ENCODE measurements at regions not wholly inside any gene's neighbourhood (a gene's known extent, or its start where the extent isn't known, plus 50 kb on each side); places are given as distances from the start of the nearest gene placed in this dataset.

- no peaks in the 10 kb centered on the region for H3K36me3 Mint-ChIP-seq
- H3K4me3 Mint-ChIP-seq, result no peak overlapping the region
- TF ChIP-seq CTCF (conservative IDR thresholded peaks at IDR 0.05), result no peak
- no peaks in the 10 kb centered on the region for H3K9me3 Mint-ChIP-seq
- peaks cover 40% of the 10 kb centered on the region for H3K27me3 Mint-ChIP-seq
- H3K27ac Mint-ChIP-seq, result no peak overlapping the region
- H3K4me1 Mint-ChIP-seq (ENCODE audit: unreplicated experiment), result no peaks in the 10 kb centered on the region
- no peak for DNase-seq (ENCODE audit: extremely low spot score, unreplicated experiment)
These were observed 242.6 kb upstream of the MVB12B start for GRCh38 chr9:126084008-126084407.

- Mint-ChIP-seq H3K9me3 (no peaks in the 10 kb centered on the region), H3K36me3 (no peaks in the 10 kb centered on the region), H3K4me3 (no peak overlapping the region), H3K4me1 (ENCODE audit: unreplicated experiment) (no peaks in the 10 kb centered on the region), H3K27ac (no peak overlapping the region), H3K27me3 (peaks cover 36% of the 10 kb centered on the region)
- DNase-seq (ENCODE audit: extremely low spot score, unreplicated experiment), result no peak
- no peak for TF ChIP-seq CTCF (conservative IDR thresholded peaks at IDR 0.05)
These were observed 241.9 kb upstream of the MVB12B start for GRCh38 chr9:126084696-126085095.

GRCh38 chr9:126085170-126085569 is 241.5 kb upstream of the MVB12B start:
- Mint-ChIP-seq H3K36me3 (no peaks in the 10 kb centered on the region), H3K9me3 (no peaks in the 10 kb centered on the region), H3K4me1 (ENCODE audit: unreplicated experiment) (no peaks in the 10 kb centered on the region), H3K27me3 (peaks cover 38% of the 10 kb centered on the region), H3K27ac (no peak overlapping the region), H3K4me3 (no peak overlapping the region)
- DNase-seq (ENCODE audit: extremely low spot score, unreplicated experiment), result no peak
- TF ChIP-seq CTCF (conservative IDR thresholded peaks at IDR 0.05), result no peak

GRCh38 chr9:126088336-126088735 is 238.3 kb upstream of the MVB12B start:
- H3K4me3 Mint-ChIP-seq, result no peak overlapping the region
- no peak for TF ChIP-seq CTCF (conservative IDR thresholded peaks at IDR 0.05)

GRCh38 chr9:126089789-126090188 is 236.8 kb upstream of the MVB12B start:
- H3K4me1 Mint-ChIP-seq (ENCODE audit: unreplicated experiment), result no peaks in the 10 kb centered on the region
- no peak for TF ChIP-seq CTCF (conservative IDR thresholded peaks at IDR 0.05)

More at GRCh38 chr9:126088336-126088735, 238.3 kb upstream of the MVB12B start:
- Mint-ChIP-seq H3K9me3 (no peaks in the 10 kb centered on the region), H3K27me3 (peaks cover 40% of the 10 kb centered on the region), H3K4me1 (ENCODE audit: unreplicated experiment) (no peaks in the 10 kb centered on the region), H3K27ac (no peak overlapping the region), H3K36me3 (no peaks in the 10 kb centered on the region)
- DNase-seq (ENCODE audit: extremely low spot score, unreplicated experiment), result no peak

GRCh38 chr9:126093771-126094170 is 232.9 kb upstream of the MVB12B start:
- TF ChIP-seq CTCF (conservative IDR thresholded peaks at IDR 0.05), result no peak
- Mint-ChIP-seq H3K4me1 (ENCODE audit: unreplicated experiment) (no peaks in the 10 kb centered on the region), H3K4me3 (no peak overlapping the region), H3K27ac (no peak overlapping the region), H3K36me3 (no peaks in the 10 kb centered on the region), H3K27me3 (peaks cover 26% of the 10 kb centered on the region), H3K9me3 (no peaks in the 10 kb centered on the region)
- DNase-seq (ENCODE audit: extremely low spot score, unreplicated experiment), result no peak

More at GRCh38 chr9:126089789-126090188, 236.8 kb upstream of the MVB12B start:
- H3K27ac Mint-ChIP-seq, result no peak overlapping the region
- H3K36me3 Mint-ChIP-seq, result no peaks in the 10 kb centered on the region
- H3K4me3 Mint-ChIP-seq, result no peak overlapping the region
- no peak for DNase-seq (ENCODE audit: extremely low spot score, unreplicated experiment)
- peaks cover 31% of the 10 kb centered on the region for H3K27me3 Mint-ChIP-seq
- H3K9me3 Mint-ChIP-seq, result no peaks in the 10 kb centered on the region
